Stimulated activated naive CD8-positive, alpha-beta T cell treated with anti-CD3 and anti-CD28 coated beads, Interleukin-15, Interleukin-2, amounts not matched to agents 100 ng/mL and 50 ng/mL, for 24 hours (primary cell): ENCODE measurements at regions not wholly inside any gene's neighbourhood (a gene's known extent, or its start where the extent isn't known, plus 50 kb on each side); places are given as distances from the start of the nearest gene placed in this dataset.

Experiments
- H3K27ac Mint-ChIP-seq: one replicate; pipeline ENCODE4 v1.8.0; 2021; ENCODE audit warnings: mild to moderate bottlenecking, mixed read lengths
- H3K27me3 Mint-ChIP-seq: one replicate; pipeline ENCODE4 v1.8.0; 2021; ENCODE audit warnings: mixed read lengths
- H3K36me3 Mint-ChIP-seq: one replicate; pipeline ENCODE4 v1.8.0; 2021; ENCODE audit warnings: low read depth, mixed read lengths
- H3K4me1 Mint-ChIP-seq: one replicate; pipeline ENCODE4 v1.8.0; 2021; ENCODE audit warnings: low read depth, mixed read lengths
- H3K4me3 Mint-ChIP-seq: one replicate; pipeline ENCODE4 v1.8.0; 2021; ENCODE audit warnings: mild to moderate bottlenecking, mixed read lengths
- H3K9me3 Mint-ChIP-seq: one replicate; pipeline ENCODE4 v1.8.0; 2021; ENCODE audit warnings: mixed read lengths

GRCh38 chr2:458425-458815 lies 170.5 kb upstream of the ALKAL2 start:
- Mint-ChIP-seq H3K4me1 (peaks cover 69% of the 10 kb centered on the region), H3K36me3 (no peaks in the 10 kb centered on the region), H3K27me3 (peaks cover 50% of the 10 kb centered on the region), H3K4me3 (no peak overlapping the region), H3K27ac (no peak overlapping the region), H3K9me3 (no peaks in the 10 kb centered on the region)

- Mint-ChIP-seq H3K4me3 (no peak overlapping the region), H3K36me3 (no peaks in the 10 kb centered on the region), H3K27ac (no peak overlapping the region), H3K4me1 (peaks cover 72% of the 10 kb centered on the region), H3K27me3 (peaks cover 44% of the 10 kb centered on the region), H3K9me3 (no peaks in the 10 kb centered on the region)
These were observed 170.0 kb upstream of the ALKAL2 start for GRCh38 chr2:457792-458424.

GRCh38 chr2:457262-457661 lies 169.4 kb upstream of the ALKAL2 start:
- Mint-ChIP-seq H3K4me1 (peaks cover 76% of the 10 kb centered on the region), H3K36me3 (no peaks in the 10 kb centered on the region), H3K27ac (no peak overlapping the region), H3K4me3 (no peak overlapping the region), H3K27me3 (peaks cover 40% of the 10 kb centered on the region), H3K9me3 (no peaks in the 10 kb centered on the region)

- Mint-ChIP-seq H3K4me3 (no peak overlapping the region), H3K27ac (no peak overlapping the region), H3K36me3 (no peaks in the 10 kb centered on the region), H3K4me1 (peaks cover 66% of the 10 kb centered on the region), H3K27me3 (peaks cover 29% of the 10 kb centered on the region), H3K9me3 (no peaks in the 10 kb centered on the region)
These were observed 168.0 kb upstream of the ALKAL2 start for GRCh38 chr2:455913-456312.

- peaks cover 24% of the 10 kb centered on the region for H3K27me3 Mint-ChIP-seq
- peaks cover 58% of the 10 kb centered on the region for H3K4me1 Mint-ChIP-seq
- no peaks in the 10 kb centered on the region for H3K9me3 Mint-ChIP-seq
- H3K27ac Mint-ChIP-seq, result no peak overlapping the region
- H3K36me3 Mint-ChIP-seq, result no peaks in the 10 kb centered on the region
- no peak overlapping the region for H3K4me3 Mint-ChIP-seq
These were observed 167.3 kb upstream of the ALKAL2 start for GRCh38 chr2:455015-455705.

- Mint-ChIP-seq H3K4me3 (no peak overlapping the region), H3K9me3 (no peaks in the 10 kb centered on the region), H3K27ac (no peak overlapping the region), H3K27me3 (peaks cover 12% of the 10 kb centered on the region), H3K4me1 (peaks cover 46% of the 10 kb centered on the region), H3K36me3 (no peaks in the 10 kb centered on the region)
These were observed 165.2 kb upstream of the ALKAL2 start for GRCh38 chr2:453132-453531.

- peaks cover 3% of the 10 kb centered on the region for H3K27me3 Mint-ChIP-seq
- H3K4me1 Mint-ChIP-seq, result peaks cover 31% of the 10 kb centered on the region
- no peak overlapping the region for H3K4me3 Mint-ChIP-seq
- H3K27ac Mint-ChIP-seq, result no peak overlapping the region
- H3K36me3 Mint-ChIP-seq, result no peaks in the 10 kb centered on the region
- H3K9me3 Mint-ChIP-seq, result no peaks in the 10 kb centered on the region
These were observed 163.6 kb upstream of the ALKAL2 start for GRCh38 chr2:451495-451894.

GRCh38 chr2:449246-450067 lies 161.6 kb upstream of the ALKAL2 start:
- no peak overlapping the region for H3K27ac Mint-ChIP-seq
- H3K36me3 Mint-ChIP-seq, result no peaks in the 10 kb centered on the region
- H3K9me3 Mint-ChIP-seq, result no peaks in the 10 kb centered on the region
- peaks cover 27% of the 10 kb centered on the region for H3K4me1 Mint-ChIP-seq
- no peak overlapping the region for H3K4me3 Mint-ChIP-seq
- H3K27me3 Mint-ChIP-seq, result no peaks in the 10 kb centered on the region

- no peaks in the 10 kb centered on the region for H3K27me3 Mint-ChIP-seq
These were observed 160.2 kb upstream of the ALKAL2 start for GRCh38 chr2:447902-448665.

GRCh38 chr2:446963-447530 lies 159.2 kb upstream of the ALKAL2 start:
- Mint-ChIP-seq H3K27me3 (no peaks in the 10 kb centered on the region), H3K36me3 (no peaks in the 10 kb centered on the region), H3K27ac (no peak overlapping the region), H3K4me1 (peaks cover 10% of the 10 kb centered on the region), H3K4me3 (no peak overlapping the region), H3K9me3 (no peaks in the 10 kb centered on the region)

More at GRCh38 chr2:447902-448665, 160.2 kb upstream of the ALKAL2 start:
- no peaks in the 10 kb centered on the region for H3K36me3 Mint-ChIP-seq
- no peak overlapping the region for H3K4me3 Mint-ChIP-seq
- no peak overlapping the region for H3K27ac Mint-ChIP-seq
- H3K4me1 Mint-ChIP-seq, result peaks cover 15% of the 10 kb centered on the region
- H3K9me3 Mint-ChIP-seq, result no peaks in the 10 kb centered on the region

GRCh38 chr2:446303-446874 lies 158.5 kb upstream of the ALKAL2 start:
- Mint-ChIP-seq H3K36me3 (no peaks in the 10 kb centered on the region), H3K27me3 (no peaks in the 10 kb centered on the region), H3K4me3 (no peak overlapping the region), H3K9me3 (no peaks in the 10 kb centered on the region), H3K4me1 (peaks cover 10% of the 10 kb centered on the region), H3K27ac (no peak overlapping the region)

- Mint-ChIP-seq H3K4me1 (peaks cover 10% of the 10 kb centered on the region), H3K4me3 (no peak overlapping the region), H3K36me3 (no peaks in the 10 kb centered on the region), H3K9me3 (no peaks in the 10 kb centered on the region), H3K27me3 (no peaks in the 10 kb centered on the region), H3K27ac (no peak overlapping the region)
These were observed 158.0 kb upstream of the ALKAL2 start for GRCh38 chr2:445896-446295.

GRCh38 chr2:444937-445884 lies 157.3 kb upstream of the ALKAL2 start:
- Mint-ChIP-seq H3K27me3 (no peaks in the 10 kb centered on the region), H3K4me1 (peaks cover 10% of the 10 kb centered on the region), H3K36me3 (no peaks in the 10 kb centered on the region), H3K4me3 (no peak overlapping the region), H3K27ac (no peak overlapping the region), H3K9me3 (no peaks in the 10 kb centered on the region)
